ENCODE measurements at regions not wholly inside any gene's neighbourhood (a gene's known extent, or its start where the extent isn't known, plus 50 kb on each side); places are given as distances from the start of the nearest gene placed in this dataset.

DNA sequence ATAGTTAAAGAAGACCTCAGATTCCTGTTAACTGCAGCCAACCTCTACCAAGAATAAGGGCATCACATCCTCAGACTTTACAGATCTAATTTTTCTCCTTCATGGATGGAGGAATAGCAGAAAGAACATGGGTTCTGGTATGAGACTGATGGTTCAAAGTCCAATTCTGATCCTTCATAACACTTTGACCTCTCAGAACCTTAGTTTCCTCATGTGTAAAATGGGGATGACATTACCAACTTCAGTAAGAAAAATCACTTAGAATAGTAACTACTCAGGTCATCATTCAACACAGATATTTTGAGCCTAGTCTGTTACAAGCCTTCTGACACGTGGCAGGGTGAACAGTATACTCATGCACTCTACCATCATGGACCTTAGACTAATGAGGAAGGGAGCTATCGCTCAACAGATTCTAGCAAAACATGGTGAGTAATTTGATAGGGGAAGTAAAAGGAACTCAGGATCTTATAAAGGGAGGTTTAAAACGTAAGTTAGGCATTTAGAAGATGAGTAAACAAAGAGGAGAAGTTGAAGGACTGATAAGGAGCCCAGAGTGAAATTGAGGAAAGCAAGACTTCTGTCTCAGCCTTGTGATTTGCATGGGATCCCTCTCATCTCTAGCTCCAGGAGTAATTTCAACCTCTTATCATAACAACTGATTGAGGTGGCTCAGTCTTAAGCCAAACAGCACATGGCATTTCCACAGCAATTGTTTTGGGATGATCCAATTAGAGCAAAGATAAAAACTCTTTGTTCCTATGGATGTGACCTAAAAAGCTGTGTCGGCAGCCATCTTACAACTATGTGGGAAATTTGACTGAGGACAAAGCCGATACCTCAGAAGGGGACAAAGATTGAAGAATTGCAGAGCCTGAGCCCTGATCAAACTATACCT is 69.2 kb upstream of the TCF7L2 start:
- TF ChIP-seq, protein P1, sequence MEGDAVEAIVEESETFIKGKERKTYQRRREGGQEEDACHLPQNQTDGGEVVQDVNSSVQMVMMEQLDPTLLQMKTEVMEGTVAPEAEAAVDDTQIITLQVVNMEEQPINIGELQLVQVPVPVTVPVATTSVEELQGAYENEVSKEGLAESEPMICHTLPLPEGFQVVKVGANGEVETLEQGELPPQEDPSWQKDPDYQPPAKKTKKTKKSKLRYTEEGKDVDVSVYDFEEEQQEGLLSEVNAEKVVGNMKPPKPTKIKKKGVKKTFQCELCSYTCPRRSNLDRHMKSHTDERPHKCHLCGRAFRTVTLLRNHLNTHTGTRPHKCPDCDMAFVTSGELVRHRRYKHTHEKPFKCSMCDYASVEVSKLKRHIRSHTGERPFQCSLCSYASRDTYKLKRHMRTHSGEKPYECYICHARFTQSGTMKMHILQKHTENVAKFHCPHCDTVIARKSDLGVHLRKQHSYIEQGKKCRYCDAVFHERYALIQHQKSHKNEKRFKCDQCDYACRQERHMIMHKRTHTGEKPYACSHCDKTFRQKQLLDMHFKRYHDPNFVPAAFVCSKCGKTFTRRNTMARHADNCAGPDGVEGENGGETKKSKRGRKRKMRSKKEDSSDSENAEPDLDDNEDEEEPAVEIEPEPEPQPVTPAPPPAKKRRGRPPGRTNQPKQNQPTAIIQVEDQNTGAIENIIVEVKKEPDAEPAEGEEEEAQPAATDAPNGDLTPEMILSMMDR (IDR thresholded peaks at IDR 0.05) = no peak
- Mint-ChIP-seq H3K9me3 (peaks cover 4% of the 10 kb centered on the region; the same call in 1 of the 2 replicates), H3K36me3 (ENCODE audit: low read depth) (no peaks in the 10 kb centered on the region), H3K27ac (no peak overlapping the region), H3K4me3 (no peak overlapping the region), H3K27me3 (ENCODE audit: insufficient read depth) (peaks cover 7% of the 10 kb centered on the region), H3K4me1 (ENCODE audit: low read depth) (peaks cover 4% of the 10 kb centered on the region; the same call in 1 of the 2 replicates)
- DNase-seq = no peak

DNA sequence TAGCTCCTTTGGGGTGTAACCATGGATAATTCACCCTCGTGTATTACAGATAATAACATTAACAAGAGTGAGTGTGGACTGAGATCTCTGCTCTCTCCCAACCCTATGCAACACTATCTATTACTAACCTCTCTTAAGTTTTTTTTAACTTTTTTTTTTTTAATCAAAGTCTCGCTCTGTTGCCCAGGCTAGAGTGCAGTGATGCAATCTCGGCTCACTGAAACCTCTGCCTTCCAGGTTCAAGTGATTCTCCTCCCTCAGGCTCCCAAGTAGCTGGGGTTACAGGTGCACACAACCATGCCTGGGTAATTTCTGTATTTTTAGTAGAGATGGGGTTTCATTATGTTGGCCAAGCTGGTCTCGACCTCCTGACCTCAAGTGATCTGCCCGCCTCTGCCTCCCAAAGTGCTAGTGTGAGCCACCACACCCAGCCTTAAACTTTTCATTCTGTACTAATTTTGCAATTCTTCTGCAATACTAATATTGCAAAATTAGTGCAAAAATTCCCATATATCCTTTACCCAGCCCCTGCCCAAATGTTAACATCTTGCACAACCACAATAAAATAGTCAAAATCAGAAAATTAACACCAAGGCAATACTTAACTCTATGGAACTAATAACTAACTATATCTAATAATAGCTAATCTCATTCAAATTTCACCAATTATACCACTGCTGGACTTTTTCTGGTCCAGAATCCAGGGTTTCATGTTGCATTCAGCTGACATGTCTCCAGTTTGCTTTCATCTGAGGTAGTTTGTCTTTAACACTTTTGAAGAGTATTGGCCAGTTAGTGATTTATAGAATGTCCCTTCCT is 66.5 kb upstream of the TCF7L2 start:
- H3K27ac Mint-ChIP-seq = no peak overlapping the region
- TF ChIP-seq, protein P1 (IDR thresholded peaks at IDR 0.05) = no peak
- H3K27me3 Mint-ChIP-seq (ENCODE audit: insufficient read depth) = peaks cover 16% of the 10 kb centered on the region
- H3K36me3 Mint-ChIP-seq (ENCODE audit: low read depth) = no peaks in the 10 kb centered on the region
- H3K4me1 Mint-ChIP-seq (ENCODE audit: low read depth) = no peaks in the 10 kb centered on the region
- no peak for DNase-seq
- H3K9me3 Mint-ChIP-seq = peaks cover 4% of the 10 kb centered on the region; the same call in 1 of the 2 replicates
- no peak overlapping the region for H3K4me3 Mint-ChIP-seq

DNA sequence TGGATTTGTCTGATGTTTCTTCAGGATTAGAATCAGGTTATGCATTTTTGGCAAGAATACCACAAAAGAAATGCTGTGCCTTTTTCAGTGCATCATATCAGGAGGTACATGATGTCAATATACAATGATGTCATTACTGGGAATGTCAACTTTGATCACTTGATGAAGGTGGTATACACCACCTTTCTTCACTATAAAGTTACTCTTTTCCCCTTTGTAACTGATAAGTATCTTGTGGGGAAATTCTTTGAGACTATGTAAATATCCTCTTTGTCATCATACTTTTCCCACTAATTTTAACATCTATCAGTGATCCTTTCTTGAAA is 65.9 kb upstream of the TCF7L2 start:
- DNase-seq = no peak
- H3K36me3 Mint-ChIP-seq (ENCODE audit: low read depth) = no peaks in the 10 kb centered on the region
- H3K9me3 Mint-ChIP-seq = peaks cover 4% of the 10 kb centered on the region; the same call in 1 of the 2 replicates
- TF ChIP-seq, protein P1 (IDR thresholded peaks at IDR 0.05) = no peak
- H3K4me3 Mint-ChIP-seq = no peak overlapping the region
- H3K4me1 Mint-ChIP-seq (ENCODE audit: low read depth) = no peaks in the 10 kb centered on the region
- no peak overlapping the region for H3K27ac Mint-ChIP-seq
- H3K27me3 Mint-ChIP-seq (ENCODE audit: insufficient read depth) = peaks cover 18% of the 10 kb centered on the region

DNA sequence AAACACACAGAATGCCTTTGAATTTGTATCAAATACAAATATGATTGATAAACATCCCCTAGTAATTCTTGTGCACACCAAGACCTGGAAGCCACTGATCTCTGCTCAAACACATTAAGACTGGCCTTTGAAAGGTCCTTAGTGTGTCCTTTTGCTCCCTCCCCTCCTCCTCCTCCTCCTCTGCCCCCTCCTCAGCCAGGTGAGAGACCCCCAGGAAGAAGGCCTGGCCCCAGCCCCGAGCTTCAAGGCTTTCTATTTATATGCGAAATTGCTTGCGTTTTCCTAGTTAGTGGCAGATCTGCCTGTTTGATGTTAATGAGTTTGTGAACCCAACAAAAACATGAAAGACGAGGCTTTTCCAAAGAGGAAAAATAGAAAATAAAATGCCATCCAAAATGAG is 63.6 kb upstream of the TCF7L2 start:
- Mint-ChIP-seq H3K9me3 (peaks cover 4% of the 10 kb centered on the region; the same call in 1 of the 2 replicates), H3K4me3 (no peak overlapping the region), H3K4me1 (ENCODE audit: low read depth) (no peaks in the 10 kb centered on the region), H3K27ac (no peak overlapping the region), H3K27me3 (ENCODE audit: insufficient read depth) (peaks cover 25% of the 10 kb centered on the region), H3K36me3 (ENCODE audit: low read depth) (no peaks in the 10 kb centered on the region)
- no peak for DNase-seq
- TF ChIP-seq, protein P1 (IDR thresholded peaks at IDR 0.05) = no peak

DNA sequence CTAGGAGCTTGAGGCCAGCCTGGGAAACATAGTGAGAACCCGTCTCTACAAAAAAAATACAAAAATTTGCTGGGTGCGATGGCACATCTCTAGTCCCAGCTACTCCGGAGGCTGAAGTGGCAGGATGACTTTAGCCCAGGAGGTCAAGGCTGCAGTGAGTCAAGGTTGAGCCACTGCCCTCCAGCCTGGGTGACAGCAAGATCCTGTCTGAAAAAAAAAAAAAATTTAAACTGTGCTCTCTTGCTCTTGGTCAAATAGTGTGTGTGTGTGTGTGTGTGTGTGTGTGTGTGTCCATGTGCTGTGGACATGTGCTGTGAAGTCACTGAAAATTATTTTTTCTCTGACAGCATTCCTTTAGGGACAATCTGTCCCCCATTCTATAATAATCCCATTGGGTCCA is 62.1 kb upstream of the TCF7L2 start:
- H3K4me1 Mint-ChIP-seq (ENCODE audit: low read depth) = no peaks in the 10 kb centered on the region
- H3K4me3 Mint-ChIP-seq = no peak overlapping the region
- TF ChIP-seq, protein P1 (IDR thresholded peaks at IDR 0.05) = no peak
- H3K27me3 Mint-ChIP-seq (ENCODE audit: insufficient read depth) = peaks cover 26% of the 10 kb centered on the region
- no peak for DNase-seq
- H3K36me3 Mint-ChIP-seq (ENCODE audit: low read depth) = no peaks in the 10 kb centered on the region
- peaks cover 4% of the 10 kb centered on the region; the same call in 1 of the 2 replicates for H3K9me3 Mint-ChIP-seq
- H3K27ac Mint-ChIP-seq = no peak overlapping the region
